Muscle layer of duodenum (tissue), 2 donors: ENCODE measurements at regions not wholly inside any gene's neighbourhood (a gene's known extent, or its start where the extent isn't known, plus 50 kb on each side); places are given as distances from the start of the nearest gene placed in this dataset.
A peak's percentile ranks its signal among the peaks of the same experiment; 100 is the strongest.

Experiments used
- H3K27ac ChIP-seq: one replicate; pipeline ENCODE4 v1.7.0; 2013; ENCODE audit warnings: mild to moderate bottlenecking, low read length
- H3K27me3 ChIP-seq: one replicate; pipeline ENCODE4 v1.7.0; 2013; ENCODE audit warnings: low read depth, mild to moderate bottlenecking, control low read depth, low read length
- H3K36me3 ChIP-seq, 2 donors: one replicate each; pipeline ENCODE4 v1.7.0; 2013; ENCODE audit warnings: low read length in 2 of 2, control low read depth in 1 of 2, mild to moderate bottlenecking in 1 of 2; ENCODE audit not compliant: insufficient read depth in 2 of 2, control insufficient read depth in 1 of 2
- H3K4me1 ChIP-seq, 2 donors: one replicate each; pipeline ENCODE4 v1.7.0; 2013; ENCODE audit warnings: low read length in 2 of 2, mild to moderate bottlenecking in 2 of 2, control low read depth in 1 of 2, moderate library complexity in 1 of 2; ENCODE audit not compliant: insufficient read depth in 2 of 2, control insufficient read depth in 1 of 2
- H3K4me3 ChIP-seq, 2 donors: one replicate each; pipeline ENCODE4 v1.7.0; 2013; ENCODE audit warnings: low read length in 2 of 2, low read depth in 1 of 2, mild to moderate bottlenecking in 1 of 2
- H3K9me3 ChIP-seq, 2 donors: one replicate each; pipeline ENCODE4 v1.7.0; 2013; ENCODE audit warnings: low read length in 2 of 2, control low read depth in 1 of 2, mild to moderate bottlenecking in 1 of 2; ENCODE audit not compliant: control insufficient read depth in 1 of 2
- donor health status: healthy.

- Histone ChIP-seq H3K9me3 (no peaks in the 10 kb centered on the region), H3K4me3 (no peak overlapping the region), H3K27me3 (no peaks in the 10 kb centered on the region), H3K4me1 (peaks cover 6 to 17% of the 10 kb centered on the region in 2 donors), H3K27ac (no peak overlapping the region), H3K36me3 (no peaks in the 10 kb centered on the region)
Observed at GRCh38 chr18:22678486-22678885, 254.6 kb upstream of the RBBP8 start.

- Histone ChIP-seq H3K27ac (no peak overlapping the region), H3K4me3 (no peak overlapping the region), H3K27me3 (no peaks in the 10 kb centered on the region), H3K9me3 (no peaks in the 10 kb centered on the region), H3K36me3 (no peaks in the 10 kb centered on the region), H3K4me1 (peaks cover 6 to 21% of the 10 kb centered on the region in 2 donors)
Observed at GRCh38 chr18:22680944-22681343, 252.2 kb upstream of the RBBP8 start.

- H3K27ac ChIP-seq = no peak overlapping the region
- peaks cover 6 to 21% of the 10 kb centered on the region in 2 donors for H3K4me1 ChIP-seq
- no peaks in the 10 kb centered on the region for H3K9me3 ChIP-seq
- H3K36me3 ChIP-seq = no peaks in the 10 kb centered on the region
- no peaks in the 10 kb centered on the region for H3K27me3 ChIP-seq
- no peak overlapping the region for H3K4me3 ChIP-seq
Observed at GRCh38 chr18:22681908-22682307, 251.2 kb upstream of the RBBP8 start.

- Histone ChIP-seq H3K9me3 (peaks cover 0 to 3% of the 10 kb centered on the region in 2 donors), H3K4me3 (no peak overlapping the region), H3K4me1 (peaks cover 6 to 21% of the 10 kb centered on the region in 2 donors), H3K27ac (peak overlapping the region; percentile 34), H3K36me3 (no peaks in the 10 kb centered on the region), H3K27me3 (no peaks in the 10 kb centered on the region)
Observed at GRCh38 chr18:22682720-22683119, 250.4 kb upstream of the RBBP8 start.

GRCh38 chr18:22683196-22683676 is 249.9 kb upstream of the RBBP8 start:
- no peaks in the 10 kb centered on the region for H3K36me3 ChIP-seq
- H3K4me1 ChIP-seq = peaks cover 6 to 21% of the 10 kb centered on the region in 2 donors
- H3K27ac ChIP-seq = peak overlapping the region; percentile 68
- no peak overlapping the region for H3K4me3 ChIP-seq
- H3K9me3 ChIP-seq = peaks cover 0 to 4% of the 10 kb centered on the region in 2 donors
- no peaks in the 10 kb centered on the region for H3K27me3 ChIP-seq

GRCh38 chr18:22683786-22684185 is 249.3 kb upstream of the RBBP8 start:
- H3K4me1 ChIP-seq = peaks cover 6 to 21% of the 10 kb centered on the region in 2 donors
- peaks cover 0 to 4% of the 10 kb centered on the region in 2 donors for H3K9me3 ChIP-seq
- H3K4me3 ChIP-seq = no peak overlapping the region
- H3K27me3 ChIP-seq = no peaks in the 10 kb centered on the region
- H3K36me3 ChIP-seq = no peaks in the 10 kb centered on the region
- H3K27ac ChIP-seq = peak overlapping the region; percentile 68

GRCh38 chr18:22684268-22684667 is 248.9 kb upstream of the RBBP8 start:
- no peaks in the 10 kb centered on the region for H3K36me3 ChIP-seq
- no peaks in the 10 kb centered on the region for H3K27me3 ChIP-seq
- peak overlapping the region; percentile 68 for H3K27ac ChIP-seq
- no peak overlapping the region for H3K4me3 ChIP-seq
- peaks cover 0 to 4% of the 10 kb centered on the region in 2 donors for H3K9me3 ChIP-seq
- peaks cover 6 to 21% of the 10 kb centered on the region in 2 donors for H3K4me1 ChIP-seq

GRCh38 chr18:22685788-22686187 is 247.3 kb upstream of the RBBP8 start:
- Histone ChIP-seq H3K9me3 (peaks cover 0 to 4% of the 10 kb centered on the region in 2 donors), H3K4me3 (no peak overlapping the region), H3K36me3 (no peaks in the 10 kb centered on the region), H3K27me3 (no peaks in the 10 kb centered on the region), H3K4me1 (peaks cover 6 to 21% of the 10 kb centered on the region in 2 donors), H3K27ac (no peak overlapping the region)

- Histone ChIP-seq H3K4me3 (no peak overlapping the region), H3K27me3 (no peaks in the 10 kb centered on the region), H3K36me3 (no peaks in the 10 kb centered on the region), H3K9me3 (peaks cover 0 to 4% of the 10 kb centered on the region in 2 donors), H3K4me1 (peaks cover 0 to 9% of the 10 kb centered on the region in 2 donors), H3K27ac (no peak overlapping the region)
Observed at GRCh38 chr18:22687892-22688680, 245.0 kb upstream of the RBBP8 start.

GRCh38 chr18:22688877-22689496 is 244.1 kb upstream of the RBBP8 start:
- no peaks in the 10 kb centered on the region for H3K4me1 ChIP-seq
- H3K27me3 ChIP-seq = no peaks in the 10 kb centered on the region
- H3K4me3 ChIP-seq = no peak overlapping the region
- H3K36me3 ChIP-seq = no peaks in the 10 kb centered on the region
- no peak overlapping the region for H3K27ac ChIP-seq
- H3K9me3 ChIP-seq = peaks cover 0 to 4% of the 10 kb centered on the region in 2 donors

- Histone ChIP-seq H3K4me1 (no peaks in the 10 kb centered on the region), H3K36me3 (no peaks in the 10 kb centered on the region), H3K4me3 (no peak overlapping the region), H3K27ac (no peak overlapping the region), H3K9me3 (peaks cover 0 to 4% of the 10 kb centered on the region in 2 donors), H3K27me3 (no peaks in the 10 kb centered on the region)
Observed at GRCh38 chr18:22689712-22690111, 243.4 kb upstream of the RBBP8 start.
